ENCODE measurements at regions not wholly inside any gene's neighbourhood (a gene's known extent, or its start where the extent isn't known, plus 50 kb on each side); places are given as distances from the start of the nearest gene placed in this dataset.

GRCh38 chr1:197987294-197987693 lies 70.1 kb downstream of the LHX9 start:
- TF ChIP-seq CTCF (IDR thresholded peaks at IDR 0.05 in 4 of 5, conservative IDR thresholded peaks at IDR 0.05 in 1 of 5): no peak
- no peak for TF ChIP-seq POLR2A (IDR thresholded peaks at IDR 0.05)
